C4-2B (cell line): ENCODE measurements at regions not wholly inside any gene's neighbourhood (a gene's known extent, or its start where the extent isn't known, plus 50 kb on each side); places are given as distances from the start of the nearest gene placed in this dataset.

Experiments
- H3K27ac ChIP-seq: fragments of 450-650 bp; 2 replicates; pipeline ENCODE4 v1.5.1; 2017
- ZFX ChIP-seq: fragments of 450-650 bp; IDR thresholded peaks from 2 replicates; pipeline ENCODE4 v1.6.1; 2017
- TF ChIP-seq, protein P1 (sequence below): fragments of 450-650 bp; conservative IDR thresholded peaks from 2 replicates; pipeline ENCODE4 v1.5.1; 2017; ENCODE audit warnings: mild to moderate bottlenecking

- TF ChIP-seq, protein P1, sequence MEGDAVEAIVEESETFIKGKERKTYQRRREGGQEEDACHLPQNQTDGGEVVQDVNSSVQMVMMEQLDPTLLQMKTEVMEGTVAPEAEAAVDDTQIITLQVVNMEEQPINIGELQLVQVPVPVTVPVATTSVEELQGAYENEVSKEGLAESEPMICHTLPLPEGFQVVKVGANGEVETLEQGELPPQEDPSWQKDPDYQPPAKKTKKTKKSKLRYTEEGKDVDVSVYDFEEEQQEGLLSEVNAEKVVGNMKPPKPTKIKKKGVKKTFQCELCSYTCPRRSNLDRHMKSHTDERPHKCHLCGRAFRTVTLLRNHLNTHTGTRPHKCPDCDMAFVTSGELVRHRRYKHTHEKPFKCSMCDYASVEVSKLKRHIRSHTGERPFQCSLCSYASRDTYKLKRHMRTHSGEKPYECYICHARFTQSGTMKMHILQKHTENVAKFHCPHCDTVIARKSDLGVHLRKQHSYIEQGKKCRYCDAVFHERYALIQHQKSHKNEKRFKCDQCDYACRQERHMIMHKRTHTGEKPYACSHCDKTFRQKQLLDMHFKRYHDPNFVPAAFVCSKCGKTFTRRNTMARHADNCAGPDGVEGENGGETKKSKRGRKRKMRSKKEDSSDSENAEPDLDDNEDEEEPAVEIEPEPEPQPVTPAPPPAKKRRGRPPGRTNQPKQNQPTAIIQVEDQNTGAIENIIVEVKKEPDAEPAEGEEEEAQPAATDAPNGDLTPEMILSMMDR = no peak
- TF ChIP-seq ZFX = no peak
- H3K27ac ChIP-seq = no peak overlapping the region
Measured at GRCh38 chr20:39310363-39310995, 348.3 kb downstream of the DHX35 start.

DNA sequence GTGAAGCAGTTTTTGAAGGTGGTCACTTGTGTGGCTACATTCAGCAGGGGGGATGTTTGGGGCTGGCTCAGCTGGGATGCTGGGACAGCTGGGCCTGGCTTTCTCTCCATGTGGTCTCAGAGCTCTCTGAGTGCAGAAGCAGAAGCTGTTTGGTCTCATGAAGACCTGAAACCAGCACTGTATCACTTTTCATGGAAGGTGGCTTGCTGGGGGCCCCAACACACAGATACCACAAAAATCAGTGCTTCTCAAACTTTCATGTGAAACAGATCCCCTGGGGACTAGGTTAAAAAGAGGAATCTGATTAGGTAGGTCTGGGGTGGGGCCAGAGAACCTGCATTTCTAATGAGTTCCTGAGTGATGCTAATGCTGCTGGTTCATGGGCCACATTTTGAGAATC lies 347.3 kb downstream of the DHX35 start:
- TF ChIP-seq, protein P1 = no peak
- TF ChIP-seq ZFX = no peak
- H3K27ac ChIP-seq = no peak overlapping the region

DNA sequence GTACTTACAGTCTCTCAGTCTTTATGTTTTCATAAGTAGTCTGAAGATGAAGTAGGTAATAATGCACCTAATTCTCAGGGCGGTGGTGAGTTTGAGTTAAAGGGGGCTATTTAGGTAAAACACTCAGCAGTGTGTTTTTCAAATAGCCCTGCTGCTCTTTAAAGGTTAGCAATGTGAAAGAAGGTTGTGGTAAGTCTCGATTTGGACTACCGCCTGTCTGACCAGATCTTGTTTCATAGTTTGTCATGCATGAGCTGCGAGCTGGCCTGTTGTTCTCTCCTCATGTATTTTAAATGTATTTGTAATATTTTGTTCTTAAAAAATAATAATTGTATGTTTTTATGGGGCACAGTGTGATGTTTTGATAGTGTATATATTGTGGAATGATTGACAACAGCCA lies 340.2 kb downstream of the DHX35 start:
- H3K27ac ChIP-seq = no peak overlapping the region
- TF ChIP-seq ZFX = no peak
- TF ChIP-seq, protein P1 = no peak

GRCh38 chr20:39299783-39300182 lies 337.6 kb downstream of the DHX35 start:
- no peak for TF ChIP-seq ZFX
- TF ChIP-seq, protein P1 = no peak
- H3K27ac ChIP-seq = no peak overlapping the region

DNA sequence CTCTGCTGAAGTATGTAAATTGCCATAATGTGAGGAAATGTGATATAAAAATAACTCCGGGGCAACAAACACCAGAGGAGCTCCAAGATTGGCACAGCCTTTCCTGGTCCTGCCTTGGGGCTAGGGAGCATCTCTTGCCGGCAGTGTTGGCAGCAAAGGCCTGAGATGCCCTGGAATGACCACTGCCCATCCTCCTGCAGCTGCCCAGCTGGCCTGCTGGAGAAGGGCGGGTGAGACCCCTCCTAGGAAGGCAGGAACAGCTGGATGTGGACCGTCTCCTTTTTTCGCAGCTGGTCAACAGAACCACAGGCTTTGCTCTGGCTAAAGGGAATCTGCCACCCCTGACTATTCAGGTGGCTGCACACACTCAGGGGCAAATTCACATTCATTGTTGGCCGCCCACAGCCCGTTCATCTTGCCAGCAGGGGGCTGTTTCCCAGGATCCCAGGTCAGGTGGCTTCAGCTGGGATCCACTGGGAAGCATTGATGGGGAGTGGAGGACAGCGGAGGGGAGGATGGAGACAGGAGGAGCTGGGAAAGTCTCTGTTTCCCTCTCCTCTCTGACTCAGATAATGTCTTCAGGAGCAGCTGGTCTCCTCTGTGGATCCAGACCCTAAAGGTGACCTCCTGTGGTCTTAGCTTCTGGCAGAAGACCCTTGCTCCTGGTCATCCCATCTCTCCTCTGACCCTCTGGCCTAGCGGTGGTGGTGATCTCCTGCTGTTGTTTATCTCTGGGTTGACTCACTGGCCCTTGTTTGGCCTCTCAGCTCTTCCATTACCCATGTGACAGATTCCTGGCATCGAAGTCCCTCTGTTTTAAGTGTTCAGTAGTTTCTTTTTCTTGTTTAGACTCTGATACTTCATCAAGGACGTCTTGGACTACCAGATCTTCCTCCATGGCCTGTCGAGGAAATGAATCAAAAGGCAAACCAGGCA lies 336.7 kb downstream of the DHX35 start:
- no peak overlapping the region for H3K27ac ChIP-seq
- TF ChIP-seq, protein P1 = no peak
- TF ChIP-seq ZFX = no peak

DNA sequence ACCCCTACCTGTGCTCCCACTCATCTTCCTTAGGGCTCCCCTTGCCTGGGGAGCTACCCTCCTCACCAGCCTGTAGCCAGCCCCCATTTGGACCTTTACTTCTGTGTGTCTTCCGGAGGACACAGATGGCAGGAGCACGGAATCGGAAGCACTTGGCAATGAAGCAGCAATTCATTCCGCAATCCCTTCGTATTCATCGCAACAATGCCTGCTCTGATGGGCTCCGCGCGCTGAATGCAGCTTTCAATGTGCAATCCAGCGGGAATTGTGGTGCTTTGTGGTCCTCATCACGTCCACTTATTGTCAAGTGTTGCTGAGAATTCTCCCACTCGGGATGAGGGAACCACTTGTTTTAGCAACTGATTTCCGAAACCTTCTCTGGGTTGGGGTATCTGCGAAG lies 336.0 kb downstream of the DHX35 start:
- no peak overlapping the region for H3K27ac ChIP-seq
- TF ChIP-seq ZFX = no peak
- TF ChIP-seq, protein P1 = no peak

DNA sequence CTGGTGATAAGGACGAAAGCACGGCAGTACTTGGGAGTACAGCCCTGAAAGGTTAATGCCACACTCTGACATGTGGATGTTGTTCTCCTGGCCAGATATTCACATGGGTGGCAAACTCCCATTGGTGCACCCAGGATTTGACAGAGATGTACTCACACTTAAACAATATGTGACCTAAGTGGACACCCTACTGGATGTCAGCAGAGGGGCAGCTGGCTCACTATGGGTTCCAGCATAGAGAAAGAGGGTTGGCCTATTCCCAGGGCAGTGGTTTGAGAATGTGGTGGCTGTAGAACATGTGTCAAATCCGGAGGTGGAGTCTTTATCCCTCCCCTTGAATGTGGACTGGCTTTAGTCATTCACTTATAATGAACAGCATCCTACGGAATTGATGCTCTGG lies 333.2 kb downstream of the DHX35 start:
- TF ChIP-seq, protein P1 = no peak
- TF ChIP-seq ZFX = no peak

More for the DNA sequence above, 333.2 kb downstream of the DHX35 start:
- no peak overlapping the region for H3K27ac ChIP-seq
